Heart right ventricle (tissue), 16 donors: ENCODE measurements at regions not wholly inside any gene's neighbourhood (a gene's known extent, or its start where the extent isn't known, plus 50 kb on each side); places are given as distances from the start of the nearest gene placed in this dataset.

Experiments used
- ATAC-seq, 8 donors: fragments of 200-7000 bp; cut with Tn5 transposase; one replicate each; pipeline ENCODE4 v1.9.1; 2020; ENCODE audit warnings: mild to moderate bottlenecking in 8 of 8, moderate library complexity in 8 of 8, moderate number of reproducible peaks in 1 of 8
- DNase-seq, 2 donors: peaks; one replicate each; pipeline ENCODE4 v3.0.0-alpha.2; 2020
- H3K27ac ChIP-seq, 10 donors: fragments of 200-600 bp; sonication (generic) in 2 of 10; one replicate each; pipeline versions ENCODE4 v1.5.0 to v1.8.0; 2020 to 2022; ENCODE audit warnings: mild to moderate bottlenecking in 3 of 10
- H3K27me3 ChIP-seq, 7 donors: fragments of 200-600 bp; one replicate each; pipeline ENCODE4 v1.8.0; 2021 to 2022; ENCODE audit warnings: mild to moderate bottlenecking in 2 of 7
- H3K36me3 ChIP-seq, 9 donors: fragments of 200-600 bp; sonication (generic) in 1 of 9; one replicate each; pipeline versions ENCODE4 v1.5.0 to v1.8.0; 2020 to 2022; ENCODE audit warnings: mild to moderate bottlenecking in 2 of 9
- H3K4me1 ChIP-seq, 9 donors: fragments of 200-600 bp; sonication (generic) in 1 of 9; one replicate each; pipeline versions ENCODE4 v1.5.0 to v1.8.0; 2020 to 2022; ENCODE audit warnings: mild to moderate bottlenecking in 4 of 9
- H3K4me3 ChIP-seq, 10 donors: fragments of 200-600 bp; sonication (generic) in 2 of 10; one replicate each; pipeline versions ENCODE4 v1.5.0 to v1.8.0; 2020 to 2022; ENCODE audit warnings: mild to moderate bottlenecking in 7 of 10, moderate library complexity in 2 of 10
- H3K9me3 ChIP-seq, 11 donors: fragments of 200-600 bp in 10 of 11; sonication (generic) in 2 of 11; one replicate each; pipeline versions ENCODE4 v1.5.0 to v1.8.0; 2013 to 2022; ENCODE audit warnings: mild to moderate bottlenecking in 2 of 11, control low read depth in 1 of 11, moderate library complexity in 1 of 11
- WGBS, 2 donors: extraction: QIAGEN DNeasy Blood & Tissue Kit; methylation state at CpG; one replicate each; pipeline ENCODE4 v1.1.7; 2013; ENCODE audit warnings: inconsistent platforms in 1 of 2; 5-methylcytosine and 5-hydroxymethylcytosine counted together
- intact Hi-C, 10 donors: fragments of 100-400 bp; cut with DNase I; formaldehyde crosslinking; loops; one replicate each; pipeline versions ENCODE4 v1.11.1 to v1.14.2; 2022
- TF ChIP-seq, protein P1 (sequence below), 9 donors: fragments of 200-600 bp; sonication (generic) in 2 of 9; IDR thresholded peaks; one replicate each; pipeline versions ENCODE4 v1.5.0 to v1.8.0; 2021 to 2022; ENCODE audit warnings: antibody characterized with exemption in 9 of 9, mild to moderate bottlenecking in 5 of 9, moderate library complexity in 1 of 9
- donor health status: Arrhythmogenic right ventricular cardiomyopathy.
- donor health status: ischemic (EF 13 %, LVEDD 7.1; RV severe dilation, severe dysfunction).
- donor health status: healthy with polysubstance abuse.
- donor health status: DM: no; HTN: yes; CAD: no.
- donor health status: DM: no; HTN: no; CAD: no.
- donor health status: ischemic (EF 25% LVEDD 6.9; RV normal size, moderate dysfunction).
- donor health status: ischemic (EF 25% LVEDD 5.7; RV mildly dilated, moderate dysfunction).
- donor health status: healthy.
- donor health status: DM: yes; HTN: yes; CAD: no.
- donor health status: Ischemic cardiomyopathy.
- donor health status: ischemic (EF 35%, LVEDD 5.7; RV mildly dilated, moderate dysfunction).
- donor health status: nonischemic (EF 11% LVEDD 7.7; RV severe dilation, severe dysfunction).
- donor health status: DM: yes; HTN: yes; CAD: no.
- donor health status: PGD.
- donor health status: ischemic (EF 29% LVEDD 5.4; RV normal size, mild dysfunction).
- donor health status: nonischemic (EF 23%, LVEDD 6.1; RV moderate dilation, normal function).

DNA sequence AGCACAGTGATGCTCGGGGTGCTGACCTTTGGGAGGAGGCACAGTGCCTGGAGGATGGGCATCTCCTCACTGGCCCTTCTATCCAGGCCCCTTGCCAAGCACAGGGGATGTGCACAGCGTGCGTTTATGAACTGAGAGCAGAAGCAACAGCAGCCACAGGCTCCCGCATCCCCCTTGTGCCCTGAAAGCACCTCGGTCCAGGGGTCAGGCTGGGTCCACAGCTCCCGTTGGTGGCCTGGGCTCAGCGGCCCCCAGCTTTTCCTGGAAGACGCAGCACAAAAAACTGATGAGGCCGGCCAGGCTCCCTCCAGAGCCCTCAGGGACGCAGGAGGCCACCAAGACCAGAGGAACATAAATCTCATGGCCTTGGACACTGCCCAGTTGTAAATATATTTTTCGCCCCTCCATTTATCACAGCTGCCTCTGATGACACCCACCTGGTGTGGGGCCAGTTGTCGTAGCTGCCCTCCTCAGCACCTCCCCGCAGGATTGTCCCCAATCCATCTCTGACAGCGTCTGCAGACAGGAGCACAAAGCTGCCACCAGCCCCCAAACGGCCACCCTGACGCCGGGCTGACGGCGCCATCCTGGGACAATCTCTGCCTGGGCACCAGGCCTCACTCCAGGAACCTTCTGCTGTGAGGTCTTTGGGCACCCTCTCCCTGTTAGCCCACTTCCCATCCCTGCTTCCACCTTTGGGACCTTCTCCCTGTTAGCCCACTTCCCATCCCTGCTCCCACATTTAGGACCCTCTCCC is 203.1 kb downstream of the BRD1 start:
- 77 to 78% methylated on average over 19 of the region's 19 CpGs for WGBS, 2 donors
- no peak overlapping the region for H3K4me3 ChIP-seq
- H3K27ac ChIP-seq: no peak overlapping the region
- TF ChIP-seq, protein P1, sequence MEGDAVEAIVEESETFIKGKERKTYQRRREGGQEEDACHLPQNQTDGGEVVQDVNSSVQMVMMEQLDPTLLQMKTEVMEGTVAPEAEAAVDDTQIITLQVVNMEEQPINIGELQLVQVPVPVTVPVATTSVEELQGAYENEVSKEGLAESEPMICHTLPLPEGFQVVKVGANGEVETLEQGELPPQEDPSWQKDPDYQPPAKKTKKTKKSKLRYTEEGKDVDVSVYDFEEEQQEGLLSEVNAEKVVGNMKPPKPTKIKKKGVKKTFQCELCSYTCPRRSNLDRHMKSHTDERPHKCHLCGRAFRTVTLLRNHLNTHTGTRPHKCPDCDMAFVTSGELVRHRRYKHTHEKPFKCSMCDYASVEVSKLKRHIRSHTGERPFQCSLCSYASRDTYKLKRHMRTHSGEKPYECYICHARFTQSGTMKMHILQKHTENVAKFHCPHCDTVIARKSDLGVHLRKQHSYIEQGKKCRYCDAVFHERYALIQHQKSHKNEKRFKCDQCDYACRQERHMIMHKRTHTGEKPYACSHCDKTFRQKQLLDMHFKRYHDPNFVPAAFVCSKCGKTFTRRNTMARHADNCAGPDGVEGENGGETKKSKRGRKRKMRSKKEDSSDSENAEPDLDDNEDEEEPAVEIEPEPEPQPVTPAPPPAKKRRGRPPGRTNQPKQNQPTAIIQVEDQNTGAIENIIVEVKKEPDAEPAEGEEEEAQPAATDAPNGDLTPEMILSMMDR (IDR thresholded peaks at IDR 0.05): no peak
- no peaks in the 10 kb centered on the region for H3K9me3 ChIP-seq
- intact Hi-C loops: no loop called here
- DNase-seq (no peak), ATAC-seq (no peak)
- H3K36me3 ChIP-seq: no peaks in the 10 kb centered on the region
- H3K4me1 ChIP-seq: no peaks in the 10 kb centered on the region
- H3K27me3 ChIP-seq: peaks cover 0 to 13% (median 0%) of the 10 kb centered on the region in 7 donors

DNA sequence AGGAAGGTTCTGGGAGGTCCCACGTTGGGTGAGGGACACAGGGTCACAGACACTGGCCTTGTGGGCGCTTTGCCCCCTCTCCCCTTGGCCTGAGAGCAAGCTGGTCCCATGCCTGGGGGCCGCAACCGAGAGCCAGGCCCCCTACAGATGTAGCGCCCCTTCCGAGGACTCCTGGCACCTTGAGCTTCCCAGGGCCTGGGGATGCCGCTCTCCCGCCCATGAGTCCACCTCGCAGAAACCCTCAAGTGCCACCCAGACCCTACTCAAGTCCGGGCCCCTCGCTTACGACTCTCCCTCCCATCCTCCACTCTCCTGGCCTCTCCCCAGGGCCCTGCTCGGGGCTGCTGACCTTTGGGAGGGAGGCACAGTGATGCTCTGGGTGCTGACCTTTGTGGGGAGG is 204.0 kb downstream of the BRD1 start:
- Histone ChIP-seq H3K27ac (no peak overlapping the region), H3K9me3 (no peaks in the 10 kb centered on the region), H3K4me3 (no peak overlapping the region), H3K36me3 (no peaks in the 10 kb centered on the region), H3K27me3 (peaks cover 0 to 13% (median 4%) of the 10 kb centered on the region in 7 donors), H3K4me1 (no peaks in the 10 kb centered on the region)
- TF ChIP-seq, protein P1 (IDR thresholded peaks at IDR 0.05): no peak
- DNase-seq (no peak), ATAC-seq (no peak)
- intact Hi-C loops: no loop called here
- 84 to 86% methylated on average over 13 of the region's 13 CpGs for WGBS, 2 donors

DNA sequence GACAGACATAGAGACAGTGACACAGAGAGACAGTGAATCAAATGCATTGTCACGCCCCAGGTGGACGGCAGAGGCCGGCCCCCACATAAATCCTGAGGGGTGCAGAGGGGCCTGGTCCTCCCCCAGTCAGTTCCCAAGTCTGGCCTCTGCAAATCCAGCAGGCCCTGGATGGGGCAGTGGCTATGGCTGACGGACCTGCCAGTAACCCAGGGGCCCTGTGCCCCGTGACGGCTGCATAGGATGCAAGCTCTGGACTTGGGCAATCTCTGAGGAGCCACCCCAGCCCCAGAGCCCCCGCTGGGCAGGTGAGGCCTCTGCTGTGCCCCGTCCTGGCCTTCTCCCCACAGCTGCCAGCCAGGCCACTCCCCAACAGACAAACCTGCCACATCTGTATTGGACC is 204.5 kb downstream of the BRD1 start:
- ATAC-seq (no peak), DNase-seq (peak in 1 of 2 donors; percentile 7)
- H3K27me3 ChIP-seq: peaks cover 0 to 17% (median 4%) of the 10 kb centered on the region in 7 donors
- no peaks in the 10 kb centered on the region for H3K4me1 ChIP-seq
- H3K9me3 ChIP-seq: no peaks in the 10 kb centered on the region
- TF ChIP-seq, protein P1 (IDR thresholded peaks at IDR 0.05): no peak
- no peak overlapping the region for H3K4me3 ChIP-seq
- intact Hi-C loops: no loop called here
- no peaks in the 10 kb centered on the region for H3K36me3 ChIP-seq
- 85% methylated on average over 8 of the region's 8 CpGs for WGBS, 2 donors
- no peak overlapping the region for H3K27ac ChIP-seq

DNA sequence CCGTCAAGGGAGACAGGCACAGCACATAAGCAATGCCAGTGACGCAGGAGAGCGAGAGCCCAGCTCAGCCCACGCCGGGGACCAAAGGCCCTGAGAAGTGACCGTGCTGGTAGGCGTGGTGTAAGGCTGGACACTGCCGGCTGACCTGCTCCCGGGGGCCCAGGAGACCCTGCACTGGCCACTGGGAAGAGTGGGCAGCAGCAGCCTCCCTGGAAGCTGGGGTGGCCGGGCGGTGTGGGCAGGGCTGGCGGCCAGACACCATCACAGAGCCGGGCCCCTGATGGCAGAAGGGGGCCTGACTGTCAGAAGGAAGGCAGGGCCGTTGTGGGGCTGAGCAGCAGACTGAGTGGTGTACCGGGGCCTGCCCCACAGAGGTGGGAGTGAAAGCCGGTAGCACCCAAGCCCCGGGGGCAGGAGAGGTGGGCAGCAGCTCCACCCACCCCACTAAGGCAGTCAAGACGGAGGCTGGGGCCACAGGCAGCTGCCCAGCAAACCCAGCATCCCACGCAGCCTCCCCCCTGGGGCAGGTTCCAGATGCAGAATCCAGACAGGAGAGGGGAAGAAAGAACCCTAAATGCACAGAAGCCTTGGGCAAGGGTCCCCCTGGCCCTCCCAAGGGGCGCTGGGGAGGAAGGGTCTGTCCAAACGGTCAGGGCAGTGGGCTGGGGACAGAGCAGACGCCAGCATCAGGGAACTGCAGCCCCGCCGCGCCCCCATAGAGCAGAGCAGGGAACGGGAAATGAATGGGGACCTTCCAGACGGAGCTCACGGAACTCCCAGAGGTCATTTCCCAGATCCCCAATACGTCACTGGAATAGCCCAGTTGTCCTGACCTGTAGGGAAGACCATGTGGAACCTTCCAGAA is 205.2 kb downstream of the BRD1 start:
- DNase-seq: peak in 1 of 2 donors; percentile 10
- H3K27me3 ChIP-seq: peaks cover 0 to 21% (median 4%) of the 10 kb centered on the region in 7 donors
- no peak overlapping the region for H3K27ac ChIP-seq
- 83 to 86% methylated on average over 29 of the region's 29 CpGs for WGBS, 2 donors
- no peak overlapping the region for H3K4me3 ChIP-seq
- no peaks in the 10 kb centered on the region for H3K4me1 ChIP-seq
- intact Hi-C loops: no loop called here
- TF ChIP-seq, protein P1 (IDR thresholded peaks at IDR 0.05): no peak
- no peaks in the 10 kb centered on the region for H3K36me3 ChIP-seq
- H3K9me3 ChIP-seq: no peaks in the 10 kb centered on the region
- peak in 1 of 8 donors; percentile 8 for ATAC-seq
